KMS-11 (cell line): ENCODE measurements at regions not wholly inside any gene's neighbourhood (a gene's known extent, or its start where the extent isn't known, plus 50 kb on each side); places are given as distances from the start of the nearest gene placed in this dataset.
"Not testable (repeated sequence)": the region's sequence is repeated elsewhere in the genome, so short reads cannot be mapped to it uniquely, and the experiment has no call there.

Experiments used
- H2AFZ ChIP-seq: fragments of 200-600 bp; sonication (generic); 2 replicates; pipeline ENCODE4 v1.6.1; 2016; ENCODE audit warnings: antibody characterized with exemption, mixed run types, low read depth
- H3K27ac ChIP-seq: fragments of 200-600 bp; sonication (generic); 2 replicates; pipeline ENCODE4 v1.6.1; 2016; ENCODE audit warnings: mild to moderate bottlenecking, mixed run types
- H3K27me3 ChIP-seq: fragments of 200-600 bp; sonication (generic); 2 replicates; pipeline ENCODE4 v1.6.1; 2017; ENCODE audit warnings: mild to moderate bottlenecking, low read depth, mixed run types, moderate library complexity; ENCODE audit not compliant: insufficient read depth
- H3K36me3 ChIP-seq: fragments of 200-600 bp; sonication (generic); 2 replicates; pipeline ENCODE4 v1.6.1; 2017; ENCODE audit warnings: mild to moderate bottlenecking, mixed run types; ENCODE audit not compliant: insufficient read depth
- H3K4me1 ChIP-seq: fragments of 200-600 bp; sonication (generic); 2 replicates; pipeline ENCODE4 v1.6.1; 2016; ENCODE audit warnings: mild to moderate bottlenecking, low read depth, mixed run types; ENCODE audit not compliant: poor library complexity, severe bottlenecking
- H3K4me2 ChIP-seq: fragments of 200-600 bp; sonication (generic); 2 replicates; pipeline ENCODE4 v1.7.0; 2016; ENCODE audit warnings: mild to moderate bottlenecking, mixed run types
- H3K4me3 ChIP-seq: fragments of 200-600 bp; sonication (generic); IDR thresholded peaks from 2 replicates; pipeline ENCODE4 v1.6.1; 2017; ENCODE audit warnings: low read depth, low read length, mixed read lengths; ENCODE audit not compliant: insufficient read depth
- H3K79me2 ChIP-seq: fragments of 200-600 bp; sonication (generic); 2 replicates; pipeline ENCODE4 v1.6.1; 2016; ENCODE audit warnings: low read depth, mixed run types; ENCODE audit not compliant: insufficient read depth
- H3K9ac ChIP-seq: fragments of 200-600 bp; sonication (generic); 2 replicates; pipeline ENCODE4 v1.6.1; 2016; ENCODE audit warnings: mild to moderate bottlenecking, mixed run types
- H4K20me1 ChIP-seq: fragments of 200-600 bp; sonication (generic); 2 replicates; pipeline ENCODE4 v1.6.1; 2016; ENCODE audit warnings: mild to moderate bottlenecking, mixed run types; ENCODE audit not compliant: insufficient read depth
- TF ChIP-seq, protein P1 (sequence below): fragments of 200-600 bp; sonication (generic); conservative IDR thresholded peaks from 2 replicates; pipeline ENCODE4 v1.6.1; 2017; ENCODE audit warnings: low read depth, mild to moderate bottlenecking, antibody characterized with exemption, low read length, moderate library complexity, mixed read lengths

GRCh38 chr6:6952484-6952883 is 155.3 kb upstream of the RREB1 start:
- no peaks in the 10 kb centered on the region for H3K27me3 ChIP-seq
- H3K27ac ChIP-seq, result no peak overlapping the region
- H3K4me2 ChIP-seq, result no peak overlapping the region
- H4K20me1 ChIP-seq, result no peaks in the 10 kb centered on the region
- TF ChIP-seq, protein P1, sequence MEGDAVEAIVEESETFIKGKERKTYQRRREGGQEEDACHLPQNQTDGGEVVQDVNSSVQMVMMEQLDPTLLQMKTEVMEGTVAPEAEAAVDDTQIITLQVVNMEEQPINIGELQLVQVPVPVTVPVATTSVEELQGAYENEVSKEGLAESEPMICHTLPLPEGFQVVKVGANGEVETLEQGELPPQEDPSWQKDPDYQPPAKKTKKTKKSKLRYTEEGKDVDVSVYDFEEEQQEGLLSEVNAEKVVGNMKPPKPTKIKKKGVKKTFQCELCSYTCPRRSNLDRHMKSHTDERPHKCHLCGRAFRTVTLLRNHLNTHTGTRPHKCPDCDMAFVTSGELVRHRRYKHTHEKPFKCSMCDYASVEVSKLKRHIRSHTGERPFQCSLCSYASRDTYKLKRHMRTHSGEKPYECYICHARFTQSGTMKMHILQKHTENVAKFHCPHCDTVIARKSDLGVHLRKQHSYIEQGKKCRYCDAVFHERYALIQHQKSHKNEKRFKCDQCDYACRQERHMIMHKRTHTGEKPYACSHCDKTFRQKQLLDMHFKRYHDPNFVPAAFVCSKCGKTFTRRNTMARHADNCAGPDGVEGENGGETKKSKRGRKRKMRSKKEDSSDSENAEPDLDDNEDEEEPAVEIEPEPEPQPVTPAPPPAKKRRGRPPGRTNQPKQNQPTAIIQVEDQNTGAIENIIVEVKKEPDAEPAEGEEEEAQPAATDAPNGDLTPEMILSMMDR, result no peak
- no peak overlapping the region for H3K9ac ChIP-seq
- no peak overlapping the region for H2AFZ ChIP-seq
- H3K4me3 ChIP-seq, result no peak overlapping the region
- no peaks in the 10 kb centered on the region for H3K4me1 ChIP-seq
- no peaks in the 10 kb centered on the region for H3K36me3 ChIP-seq
- no peaks in the 10 kb centered on the region for H3K79me2 ChIP-seq

DNA sequence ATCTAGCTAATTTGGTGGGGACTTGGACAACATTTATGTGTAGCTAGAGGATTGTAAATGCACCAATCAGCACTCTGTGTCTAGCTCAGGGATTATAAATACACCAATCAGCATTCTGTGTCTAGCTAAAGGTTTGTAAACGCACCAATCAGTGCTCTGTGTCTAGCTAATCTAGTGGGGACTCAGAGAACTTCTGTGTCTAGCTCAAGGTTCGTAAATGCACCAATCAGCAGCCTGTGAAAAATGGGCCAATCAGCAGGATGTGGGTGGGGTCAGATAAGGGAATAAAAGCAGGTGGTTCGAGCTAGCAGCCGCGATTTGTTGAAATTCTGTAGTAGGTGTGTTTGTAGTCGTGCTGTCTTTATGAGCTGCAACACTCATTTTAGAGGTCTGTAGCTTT is 154.8 kb upstream of the RREB1 start:
- not testable (repeated sequence) for H3K27ac ChIP-seq, H3K79me2 ChIP-seq, H2AFZ ChIP-seq, H3K27me3 ChIP-seq, H3K36me3 ChIP-seq, H3K9ac ChIP-seq, H4K20me1 ChIP-seq, H3K4me1 ChIP-seq, H3K4me3 ChIP-seq, H3K4me2 ChIP-seq

GRCh38 chr6:6960571-6961251 is 147.1 kb upstream of the RREB1 start:
- Histone ChIP-seq H3K4me3 (no peak overlapping the region), H3K4me2 (no peak overlapping the region), H3K4me1 (no peaks in the 10 kb centered on the region), H3K36me3 (no peaks in the 10 kb centered on the region), H3K27ac (no peak overlapping the region), H3K79me2 (no peaks in the 10 kb centered on the region), H4K20me1 (no peaks in the 10 kb centered on the region), H3K9ac (no peak overlapping the region), H3K27me3 (no peaks in the 10 kb centered on the region), H2AFZ (no peak overlapping the region)
- TF ChIP-seq, protein P1, result no peak

- Histone ChIP-seq H2AFZ (no peak overlapping the region), H3K9ac (no peak overlapping the region), H3K4me3 (no peak overlapping the region), H3K27me3 (no peaks in the 10 kb centered on the region), H3K4me2 (no peak overlapping the region), H3K36me3 (no peaks in the 10 kb centered on the region), H3K4me1 (no peaks in the 10 kb centered on the region), H3K79me2 (no peaks in the 10 kb centered on the region), H4K20me1 (no peaks in the 10 kb centered on the region), H3K27ac (no peak overlapping the region)
- TF ChIP-seq, protein P1, result no peak
These were observed 145.7 kb upstream of the RREB1 start for GRCh38 chr6:6962086-6962485.

GRCh38 chr6:6962699-6963098 is 145.1 kb upstream of the RREB1 start:
- TF ChIP-seq, protein P1, result no peak
- Histone ChIP-seq H4K20me1 (no peaks in the 10 kb centered on the region), H2AFZ (no peak overlapping the region)

DNA sequence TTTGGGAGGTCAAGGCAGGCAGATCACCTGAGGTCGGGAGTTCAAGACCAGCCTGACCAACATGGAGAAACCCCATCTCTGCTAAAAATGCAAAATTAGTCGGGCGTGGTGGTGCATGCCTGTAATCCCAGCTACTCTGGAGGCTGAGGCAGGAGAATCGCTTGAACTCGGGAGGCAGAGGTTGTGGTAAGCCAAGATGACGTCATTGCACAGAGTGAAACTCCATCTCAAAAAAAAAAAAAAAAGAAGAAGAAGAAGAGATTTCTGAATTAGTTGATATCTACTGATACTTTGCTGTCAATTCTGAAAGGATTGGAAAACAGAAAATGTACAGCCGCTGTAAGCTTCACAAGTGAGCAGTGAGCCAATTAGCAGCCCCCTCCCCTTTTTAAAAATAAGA is 144.4 kb upstream of the RREB1 start:
- not testable (repeated sequence) for H3K4me2 ChIP-seq, H3K9ac ChIP-seq, H2AFZ ChIP-seq, H4K20me1 ChIP-seq, H3K4me1 ChIP-seq, H3K27ac ChIP-seq, H3K27me3 ChIP-seq, H3K4me3 ChIP-seq, H3K36me3 ChIP-seq, H3K79me2 ChIP-seq

More at GRCh38 chr6:6962699-6963098, 145.1 kb upstream of the RREB1 start:
- no peaks in the 10 kb centered on the region for H3K27me3 ChIP-seq
- no peaks in the 10 kb centered on the region for H3K4me1 ChIP-seq
- H3K9ac ChIP-seq, result no peak overlapping the region
- no peaks in the 10 kb centered on the region for H3K79me2 ChIP-seq
- no peak overlapping the region for H3K27ac ChIP-seq
- H3K36me3 ChIP-seq, result no peaks in the 10 kb centered on the region
- no peak overlapping the region for H3K4me2 ChIP-seq
- no peak overlapping the region for H3K4me3 ChIP-seq
